ENCODE measurements at regions not wholly inside any gene's neighbourhood (a gene's known extent, or its start where the extent isn't known, plus 50 kb on each side); places are given as distances from the start of the nearest gene placed in this dataset.

DNA sequence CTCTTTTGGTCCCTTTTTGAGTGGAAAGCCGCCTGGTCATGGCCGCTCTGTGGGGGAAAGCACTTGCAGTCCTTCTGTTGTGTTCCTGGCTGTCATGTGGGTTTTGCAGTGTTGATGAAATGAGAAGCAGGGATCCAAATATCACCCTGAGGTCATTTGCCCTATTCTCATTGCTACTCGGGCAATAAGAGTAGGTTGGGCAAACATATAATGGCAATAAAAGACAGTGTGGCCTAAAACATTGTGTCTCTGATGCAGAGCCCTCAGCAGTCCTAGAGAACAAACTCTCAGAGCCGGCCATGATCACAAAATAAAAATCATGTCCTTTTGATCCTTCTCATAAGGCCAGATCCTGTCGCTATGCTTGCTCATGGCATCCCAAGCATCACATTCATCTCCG is 361.1 kb upstream of the KLF4 start:
- no peaks in the 10 kb centered on the region for H3K4me1 ChIP-seq (ENCODE audit: insufficient read depth, low read length)
- TF ChIP-seq REPIN1 (CRISPR knock-in tag; IDR thresholded peaks at IDR 0.05; ENCODE audit: borderline replicate concordance, low read depth) (no peak), ATF4 (CRISPR knock-in tag; IDR thresholded peaks at IDR 0.05) (no peak), RBM39 (IDR thresholded peaks at IDR 0.05; ENCODE audit: low read depth, low read length, poor library complexity, severe bottlenecking) (no peak), SYNCRIP (IDR thresholded peaks at IDR 0.05; ENCODE audit: insufficient read depth, low read depth, low read length) (no peak)
- TF ChIP-seq, protein P1, sequence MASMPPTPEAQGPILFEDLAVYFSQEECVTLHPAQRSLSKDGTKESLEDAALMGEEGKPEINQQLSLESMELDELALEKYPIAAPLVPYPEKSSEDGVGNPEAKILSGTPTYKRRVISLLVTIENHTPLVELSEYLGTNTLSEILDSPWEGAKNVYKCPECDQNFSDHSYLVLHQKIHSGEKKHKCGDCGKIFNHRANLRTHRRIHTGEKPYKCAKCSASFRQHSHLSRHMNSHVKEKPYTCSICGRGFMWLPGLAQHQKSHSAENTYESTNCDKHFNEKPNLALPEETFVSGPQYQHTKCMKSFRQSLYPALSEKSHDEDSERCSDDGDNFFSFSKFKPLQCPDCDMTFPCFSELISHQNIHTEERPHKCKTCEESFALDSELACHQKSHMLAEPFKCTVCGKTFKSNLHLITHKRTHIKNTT (CRISPR knock-in tag; IDR thresholded peaks at IDR 0.05), result no peak
- H3K9me3 ChIP-seq (ENCODE audit: low read length), result peaks cover 9% of the 10 kb centered on the region
- ChIA-PET CTCF (ENCODE audit: low intra/inter-chr PET ratio, low total read pairs) (no interaction called here), POLR2A (no interaction called here)
- 35% methylated on average over 5 of the region's 6 CpGs for WGBS (ENCODE audit: low lambda C conversion rate)
- in situ Hi-C loops (cut with HindIII; ENCODE audit: extremely low pct_ligation_motif_present, low pct_unique_long_range_greater_than_20kb), result no loop called here
- BruUV-seq (replicated peaks), result no TSS peak
- no peak overlapping the region for H3K9ac ChIP-seq (ENCODE audit: insufficient read depth, low read depth, low read length)
- no peak for FAIRE-seq
- H3K27ac ChIP-seq (ENCODE audit: extremely low read length, insufficient read depth, low read length), result no peak overlapping the region
- H3K4me3 ChIP-seq (replicated peaks in 1 of 3; ENCODE audit: insufficient read depth in 1 of 3, low read depth in 2 of 3, low read length in 3 of 3), result no peak overlapping the region
- intact Hi-C loops (cut with micrococcal nuclease; ENCODE audit: unreplicated experiment), result no loop called here
- H3K27me3 ChIP-seq (ENCODE audit: control insufficient read depth in 1 of 2, insufficient read depth in 2 of 2, low read length in 2 of 2), result no peaks in the 10 kb centered on the region; a peak in 1 of 5 replicates
- H3K79me2 ChIP-seq (ENCODE audit: insufficient read depth, low read length), result no peaks in the 10 kb centered on the region
- no peaks in the 10 kb centered on the region for H4K20me1 ChIP-seq (ENCODE audit: insufficient read depth, low read length)
- no peaks in the 10 kb centered on the region for H3K36me3 ChIP-seq (replicated peaks in 1 of 2; ENCODE audit: control insufficient read depth in 1 of 2, insufficient read depth in 2 of 2, low read length in 2 of 2)
- no peak overlapping the region for H3K4me2 ChIP-seq (ENCODE audit: low read depth, low read length)
- ATAC-seq, result no peak
- H2AFZ ChIP-seq (ENCODE audit: low read length), result no peak overlapping the region
- no peak for DNase-seq (ENCODE audit: low spot score)

Data from HepG2 (cell line).